HG03095 (cell line): ENCODE measurements at regions not wholly inside any gene's neighbourhood (a gene's known extent, or its start where the extent isn't known, plus 50 kb on each side); places are given as distances from the start of the nearest gene placed in this dataset.
"Not testable (repeated sequence)": the region's sequence is repeated elsewhere in the genome, so short reads cannot be mapped to it uniquely, and the experiment has no call there.

ENCODE experiments used
- ATAC-seq: cut with Tn5 transposase; IDR thresholded peaks from one replicate; pipeline ENCODE4 v1.9.1; 2021; ENCODE audit warnings: moderate library complexity; ENCODE audit not compliant: unreplicated experiment

DNA sequence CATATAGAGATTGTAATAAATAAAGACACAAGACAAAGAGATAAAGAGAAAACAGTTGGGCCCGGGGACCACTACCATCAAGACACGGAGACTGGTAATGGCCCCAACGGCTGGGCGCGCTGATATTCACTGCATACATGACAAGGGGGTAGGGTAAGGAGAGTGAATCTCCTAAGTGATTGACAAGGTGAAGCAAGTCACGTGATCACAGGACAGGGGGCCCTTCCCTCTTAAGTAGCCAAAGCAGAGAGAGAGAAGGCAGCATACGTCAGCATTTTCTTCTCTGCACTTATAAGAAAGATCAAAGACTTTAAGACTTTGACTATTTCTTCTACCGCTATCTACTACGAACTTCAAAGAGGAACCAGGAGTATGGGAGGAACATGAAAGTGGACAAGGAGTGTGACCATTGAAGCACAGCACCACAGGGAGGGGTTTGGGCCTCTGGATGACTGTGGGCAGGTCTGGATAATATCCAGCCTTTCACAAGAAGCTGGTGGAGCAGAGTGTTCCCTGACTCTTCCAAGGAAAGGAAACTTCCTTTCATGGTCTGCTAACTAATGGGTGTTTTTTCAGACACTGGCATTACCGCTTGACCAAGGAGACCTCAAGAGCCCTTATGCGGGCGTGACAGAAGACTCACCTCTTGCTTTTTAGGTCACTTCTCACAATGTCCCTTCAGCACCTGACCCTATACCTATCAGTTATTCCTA lies 75.6 kb downstream of the MRPL39 start:
- ATAC-seq: not testable (repeated sequence)

- no peak for ATAC-seq
These were observed 78.8 kb downstream of the MRPL39 start for GRCh38 chr21:25528515-25528914.

DNA sequence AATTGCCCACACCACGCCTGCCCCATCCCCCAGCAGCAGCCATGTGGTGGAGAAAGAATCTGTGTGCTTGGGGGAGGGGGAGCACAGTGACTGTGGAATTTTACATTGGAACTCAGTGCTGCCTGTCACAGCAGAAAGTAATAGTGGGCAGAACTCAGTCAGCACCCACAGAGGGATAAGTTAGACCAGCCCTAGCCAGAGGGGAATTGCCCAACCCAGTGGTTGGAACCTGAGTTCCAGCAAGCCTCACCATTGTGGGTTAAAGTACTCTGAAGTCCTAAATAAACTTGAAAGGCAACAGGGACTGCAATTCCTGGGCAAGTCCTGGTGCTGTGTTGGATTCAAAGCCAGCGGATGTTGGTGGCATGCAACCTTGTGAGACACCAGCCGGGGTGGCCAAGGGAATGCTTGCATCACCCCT lies 88.8 kb downstream of the MRPL39 start:
- ATAC-seq: no peak

GRCh38 chr21:25515484-25516405 lies 91.5 kb downstream of the MRPL39 start:
- ATAC-seq: no peak

GRCh38 chr21:25513810-25514209 lies 93.5 kb downstream of the MRPL39 start:
- no peak for ATAC-seq

DNA sequence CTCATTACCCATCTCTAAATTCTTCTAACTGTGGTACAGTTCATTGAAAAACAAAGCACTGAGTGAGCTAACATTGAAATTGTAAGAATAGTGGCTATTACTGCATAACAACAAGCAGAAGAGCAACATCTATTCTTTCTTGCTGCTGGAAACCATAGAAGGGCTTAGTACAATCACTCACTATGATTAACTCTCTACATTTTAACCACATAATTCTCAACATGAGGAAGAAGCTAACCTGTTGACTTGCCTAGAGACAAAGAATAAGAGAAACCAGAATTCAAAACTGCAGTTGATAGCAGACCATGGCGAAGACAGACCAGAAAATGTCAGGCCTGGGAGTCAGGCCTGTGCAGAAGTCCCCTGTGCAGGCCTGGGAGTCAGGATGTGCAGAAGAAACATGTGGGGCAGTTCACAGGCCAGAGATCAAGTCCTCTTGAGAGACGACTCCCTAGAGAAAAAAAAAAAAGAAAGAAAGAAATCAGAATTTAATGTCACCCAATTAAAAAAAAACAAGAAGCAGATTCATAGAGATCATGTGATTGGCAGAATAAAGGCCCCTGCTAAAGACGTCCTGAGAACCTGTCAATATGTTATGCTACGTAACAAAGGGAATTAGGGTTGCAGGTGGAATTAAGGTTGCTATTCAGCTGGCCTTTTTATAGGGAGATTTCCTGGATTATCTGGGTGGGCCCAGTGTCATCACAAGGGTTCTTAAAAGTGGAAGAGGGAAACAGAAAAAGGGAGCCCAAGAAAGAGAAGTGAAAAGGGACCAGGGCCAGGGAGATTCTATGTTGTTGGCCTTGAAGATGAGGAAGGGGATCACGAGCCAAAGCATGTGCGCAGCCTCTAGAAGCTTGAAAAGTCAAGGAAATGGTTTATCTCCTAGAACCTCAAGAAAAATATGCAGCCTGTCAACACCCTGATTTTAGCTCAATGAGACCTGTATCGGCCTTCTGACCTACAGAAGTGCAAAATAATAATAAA lies 94.9 kb downstream of the MRPL39 start:
- ATAC-seq: no peak

DNA sequence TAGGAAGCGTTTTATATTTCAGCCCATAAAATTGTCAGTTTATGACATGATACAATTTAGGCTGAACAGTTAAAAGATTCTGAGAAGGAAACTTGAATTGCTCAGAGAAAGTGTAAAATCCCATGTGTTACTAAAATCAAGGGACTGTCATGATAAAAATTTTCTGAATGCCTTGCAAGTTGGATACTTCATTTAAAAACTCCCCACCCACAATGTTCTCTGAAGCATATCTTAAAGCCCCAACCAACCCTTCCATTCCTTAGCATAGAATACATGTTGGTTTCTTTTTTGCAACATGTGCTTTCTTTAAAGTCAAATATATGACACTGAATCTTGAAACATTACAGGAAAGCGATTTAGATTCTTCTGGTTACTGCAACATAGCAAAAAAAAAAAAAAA lies 97.4 kb downstream of the MRPL39 start:
- peak; percentile 44 for ATAC-seq

- no peak for ATAC-seq
These were observed 98.9 kb downstream of the MRPL39 start for GRCh38 chr21:25508364-25508763.

- ATAC-seq: no peak
These were observed 99.8 kb downstream of the MRPL39 start for GRCh38 chr21:25507522-25507921.

DNA sequence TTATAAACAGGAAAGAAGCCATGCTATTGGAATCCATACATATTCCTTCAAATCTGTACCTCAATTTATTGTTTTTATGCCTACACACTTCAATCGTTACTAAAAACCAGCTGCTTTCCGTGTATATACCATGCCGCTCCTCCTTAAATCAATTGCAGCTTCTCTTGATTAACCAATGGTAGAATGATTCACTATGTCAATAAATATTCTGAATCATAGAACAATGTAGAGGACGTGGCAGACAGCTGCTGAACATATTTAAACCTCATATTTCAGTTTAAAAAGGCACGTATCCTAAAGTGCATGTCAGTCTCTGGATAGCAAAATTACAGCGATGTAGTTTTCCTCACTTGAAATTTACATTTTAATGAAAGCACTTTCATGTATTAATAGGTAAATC lies 100.4 kb downstream of the MRPL39 start:
- no peak for ATAC-seq

- no peak for ATAC-seq
These were observed 101.0 kb downstream of the MRPL39 start for GRCh38 chr21:25506261-25506660.

GRCh38 chr21:25503981-25504380 lies 103.3 kb downstream of the MRPL39 start:
- no peak for ATAC-seq

- peak; percentile 50 for ATAC-seq
These were observed 105.2 kb downstream of the MRPL39 start for GRCh38 chr21:25501996-25502665.

DNA sequence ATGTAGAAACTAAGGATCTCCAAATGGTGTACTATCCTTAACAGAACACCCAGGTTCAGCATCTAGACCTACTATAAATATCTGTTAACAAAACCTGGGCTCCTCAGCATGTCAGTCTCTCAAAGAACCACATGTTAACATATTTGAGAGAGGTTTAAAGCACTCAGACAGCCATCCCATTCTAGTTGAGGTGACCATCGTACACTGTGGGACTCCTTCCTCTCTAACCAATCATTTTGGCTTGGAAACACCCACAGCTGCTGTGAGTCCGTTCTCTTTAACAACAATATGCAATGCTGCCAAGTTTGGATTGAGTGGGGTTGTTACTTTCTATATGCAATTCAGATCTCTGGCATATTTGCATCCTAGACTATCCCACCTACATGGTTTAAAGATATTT lies 105.8 kb downstream of the MRPL39 start:
- peak; percentile 13 for ATAC-seq

DNA sequence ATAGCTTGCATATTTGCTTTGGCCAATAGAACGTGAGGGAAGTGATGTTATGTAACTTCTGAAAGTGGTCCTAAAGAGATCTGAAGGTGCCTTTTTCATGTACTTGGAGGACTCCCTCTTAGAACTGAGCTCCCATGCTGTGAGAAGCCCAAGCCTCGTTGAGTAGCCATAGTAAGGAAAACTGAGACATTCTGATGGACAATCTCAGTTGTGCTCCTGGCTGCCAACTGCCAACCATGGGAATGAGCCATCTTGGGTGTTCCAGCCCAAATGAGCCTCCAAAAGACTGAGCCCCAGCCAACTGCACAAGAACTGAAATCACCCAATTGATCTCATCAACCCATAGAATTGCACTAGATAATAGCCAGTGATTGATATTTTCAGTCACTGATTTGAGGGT lies 106.7 kb downstream of the MRPL39 start:
- no peak for ATAC-seq

DNA sequence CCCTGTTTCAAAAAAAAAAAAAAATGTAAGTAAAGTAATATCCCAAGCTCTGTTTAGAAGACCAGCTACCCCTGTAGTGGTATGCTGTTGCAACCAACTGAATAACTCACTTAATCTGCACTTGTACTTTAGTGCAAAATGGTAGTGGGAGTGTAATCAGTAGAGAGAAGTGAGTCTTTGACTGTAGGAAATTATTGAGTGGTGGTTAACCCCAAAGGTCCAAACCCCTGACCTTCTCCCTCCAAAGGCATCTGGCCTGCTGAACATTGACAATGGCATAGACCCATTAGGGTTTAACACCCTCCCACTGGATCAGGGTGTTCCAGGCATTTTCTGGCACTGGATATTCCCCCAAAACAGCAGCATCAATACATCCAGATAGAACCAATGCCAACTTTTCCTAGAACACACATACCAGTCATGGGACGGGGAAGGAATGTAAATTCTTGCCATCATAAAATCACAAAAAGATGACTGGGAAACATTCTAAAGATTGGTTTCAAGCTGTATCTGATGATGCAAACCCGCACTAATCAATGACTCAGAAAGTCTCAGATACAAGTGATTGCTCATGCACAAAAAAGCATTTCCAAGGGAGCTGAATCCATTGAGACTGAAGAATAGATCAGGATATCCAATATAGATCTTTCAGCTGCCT lies 110.3 kb downstream of the MRPL39 start:
- no peak for ATAC-seq

DNA sequence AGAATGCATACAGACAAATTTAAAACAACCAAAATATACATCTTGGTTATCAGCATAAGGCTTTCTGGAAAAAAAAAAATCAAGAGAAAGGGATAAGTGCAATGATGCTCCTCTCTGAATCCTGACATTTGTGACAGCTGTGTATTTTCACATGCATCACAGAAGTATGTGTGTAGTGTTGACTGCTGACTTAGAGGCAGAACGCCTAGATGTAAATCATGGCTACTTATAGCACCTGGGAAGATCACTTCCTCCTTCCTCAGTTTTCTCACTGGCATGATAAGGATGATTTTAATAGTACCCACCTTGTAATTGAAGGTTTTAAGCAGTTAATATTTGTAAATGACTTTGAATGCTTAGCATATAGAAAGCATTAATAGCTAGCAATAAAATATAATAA lies 112.5 kb downstream of the MRPL39 start:
- peak; percentile 54 for ATAC-seq

DNA sequence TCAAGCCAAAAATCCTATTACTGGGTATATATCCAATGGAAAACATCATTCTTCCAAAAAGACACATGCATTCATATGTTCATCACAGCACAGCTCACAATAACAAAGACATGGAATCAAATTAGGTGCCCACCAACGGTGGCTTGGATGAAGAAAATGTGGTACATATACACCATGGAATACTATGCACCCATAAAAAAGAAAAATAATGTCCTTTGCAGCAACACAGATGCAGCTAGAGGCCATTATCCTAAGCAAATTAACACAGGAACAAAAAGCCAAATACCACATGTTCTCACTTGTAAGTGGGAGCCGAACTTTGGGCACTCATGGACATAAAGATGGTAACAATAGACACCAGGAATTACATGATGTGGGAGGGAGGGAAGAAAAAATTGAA lies 113.6 kb downstream of the MRPL39 start:
- ATAC-seq: no peak

- no peak for ATAC-seq
These were observed 116.0 kb downstream of the MRPL39 start for GRCh38 chr21:25491267-25491666.

DNA sequence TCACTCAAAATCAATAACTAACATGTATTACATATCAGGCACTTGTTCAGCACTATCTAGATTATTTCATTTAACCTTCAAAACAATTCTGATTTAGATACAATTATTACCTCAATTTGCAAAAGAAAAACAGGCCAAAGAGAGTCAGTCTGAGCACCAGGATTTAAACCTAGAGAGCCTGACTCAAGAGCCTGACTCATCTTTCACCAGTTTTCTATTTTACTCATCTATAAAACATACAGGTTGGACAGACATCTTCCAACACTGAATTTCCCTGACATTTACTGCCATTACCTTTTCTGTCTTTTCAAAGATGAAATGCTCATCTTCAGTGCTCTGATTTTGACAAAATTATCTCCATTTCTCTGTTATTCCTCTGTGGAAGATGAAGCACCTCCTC lies 116.5 kb downstream of the MRPL39 start:
- no peak for ATAC-seq
